ENCODE measurements at regions not wholly inside any gene's neighbourhood (a gene's known extent, or its start where the extent isn't known, plus 50 kb on each side); places are given as distances from the start of the nearest gene placed in this dataset.

DNA sequence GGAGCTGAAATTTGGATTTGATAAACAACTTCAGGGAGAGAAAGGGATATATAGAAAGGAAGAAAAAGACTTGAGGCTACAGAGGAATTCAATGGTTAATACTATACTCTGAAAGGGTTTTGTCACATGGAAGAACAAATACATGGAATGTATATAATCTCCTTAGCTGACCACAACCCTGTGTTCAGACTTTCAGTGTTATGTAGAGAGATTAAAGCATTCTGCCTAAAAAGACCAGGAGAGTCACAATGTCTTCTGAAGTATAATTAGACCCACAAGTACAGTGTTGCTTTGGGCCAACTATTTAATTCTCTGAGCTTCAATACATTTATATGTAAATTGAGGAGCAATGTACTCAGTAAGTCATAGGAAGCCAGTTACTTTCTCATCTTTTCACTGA lies 123.8 kb upstream of the FSHR start:
- TF ChIP-seq POLR2AphosphoS5 (IDR thresholded peaks at IDR 0.05; ENCODE audit: low read depth, low read length), result no peak
- TF ChIP-seq TAF1 (IDR thresholded peaks at IDR 0.05; ENCODE audit: borderline replicate concordance, low read depth, low read length), result no peak
- no peak for TF ChIP-seq POLR2A (IDR thresholded peaks at IDR 0.05; ENCODE audit: low read depth, low read length)

All from GM12892 (cell line).